ENCODE measurements at regions not wholly inside any gene's neighbourhood (a gene's known extent, or its start where the extent isn't known, plus 50 kb on each side); places are given as distances from the start of the nearest gene placed in this dataset.

DNA sequence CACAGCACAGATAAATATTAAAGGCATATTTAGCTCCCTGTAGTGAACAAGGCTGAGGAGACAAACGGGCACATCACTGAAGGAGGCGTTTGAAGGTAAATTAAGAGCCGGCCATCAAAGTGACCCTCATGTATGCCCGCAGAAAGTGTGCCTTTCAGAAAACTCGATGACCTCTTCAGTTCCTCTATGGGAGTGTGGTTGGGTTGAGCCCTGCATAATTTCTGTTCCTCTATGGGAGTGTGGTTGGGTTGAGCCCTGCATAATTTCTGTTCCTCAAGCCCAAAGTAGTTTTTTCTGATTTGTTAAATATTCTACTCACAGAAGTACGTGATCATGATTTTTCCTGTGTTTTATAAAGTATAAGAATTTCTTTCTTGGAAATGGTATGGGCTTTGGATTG is 568.5 kb downstream of the TSN start:
- DNase-seq (ENCODE audit: extremely low read depth, low read depth): no peak
- TF ChIP-seq, protein P1, sequence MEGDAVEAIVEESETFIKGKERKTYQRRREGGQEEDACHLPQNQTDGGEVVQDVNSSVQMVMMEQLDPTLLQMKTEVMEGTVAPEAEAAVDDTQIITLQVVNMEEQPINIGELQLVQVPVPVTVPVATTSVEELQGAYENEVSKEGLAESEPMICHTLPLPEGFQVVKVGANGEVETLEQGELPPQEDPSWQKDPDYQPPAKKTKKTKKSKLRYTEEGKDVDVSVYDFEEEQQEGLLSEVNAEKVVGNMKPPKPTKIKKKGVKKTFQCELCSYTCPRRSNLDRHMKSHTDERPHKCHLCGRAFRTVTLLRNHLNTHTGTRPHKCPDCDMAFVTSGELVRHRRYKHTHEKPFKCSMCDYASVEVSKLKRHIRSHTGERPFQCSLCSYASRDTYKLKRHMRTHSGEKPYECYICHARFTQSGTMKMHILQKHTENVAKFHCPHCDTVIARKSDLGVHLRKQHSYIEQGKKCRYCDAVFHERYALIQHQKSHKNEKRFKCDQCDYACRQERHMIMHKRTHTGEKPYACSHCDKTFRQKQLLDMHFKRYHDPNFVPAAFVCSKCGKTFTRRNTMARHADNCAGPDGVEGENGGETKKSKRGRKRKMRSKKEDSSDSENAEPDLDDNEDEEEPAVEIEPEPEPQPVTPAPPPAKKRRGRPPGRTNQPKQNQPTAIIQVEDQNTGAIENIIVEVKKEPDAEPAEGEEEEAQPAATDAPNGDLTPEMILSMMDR (IDR thresholded peaks at IDR 0.05; ENCODE audit: low read depth, low read length): no peak

DNA sequence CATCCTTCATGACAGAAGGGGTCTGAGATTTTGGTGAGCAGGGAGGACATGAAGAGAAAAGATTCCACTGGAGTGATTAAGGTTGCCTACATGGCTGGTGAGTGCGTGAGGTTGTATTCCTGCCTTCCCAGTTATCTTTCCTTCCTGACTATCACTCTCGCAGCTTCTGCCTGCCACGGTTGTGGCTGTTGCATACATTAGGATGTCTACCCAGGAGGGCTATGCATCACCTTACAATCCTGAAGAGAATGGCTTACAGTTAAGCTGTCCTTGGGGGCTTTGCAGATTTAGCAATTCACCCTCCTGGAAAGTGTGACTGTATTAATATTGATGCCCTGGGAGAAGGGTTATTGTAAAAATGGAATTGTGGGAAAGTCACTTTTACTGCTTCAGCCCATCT is 571.0 kb downstream of the TSN start:
- DNase-seq (ENCODE audit: extremely low read depth, low read depth): no peak
- TF ChIP-seq, protein P1 (IDR thresholded peaks at IDR 0.05; ENCODE audit: low read depth, low read length): no peak

DNA sequence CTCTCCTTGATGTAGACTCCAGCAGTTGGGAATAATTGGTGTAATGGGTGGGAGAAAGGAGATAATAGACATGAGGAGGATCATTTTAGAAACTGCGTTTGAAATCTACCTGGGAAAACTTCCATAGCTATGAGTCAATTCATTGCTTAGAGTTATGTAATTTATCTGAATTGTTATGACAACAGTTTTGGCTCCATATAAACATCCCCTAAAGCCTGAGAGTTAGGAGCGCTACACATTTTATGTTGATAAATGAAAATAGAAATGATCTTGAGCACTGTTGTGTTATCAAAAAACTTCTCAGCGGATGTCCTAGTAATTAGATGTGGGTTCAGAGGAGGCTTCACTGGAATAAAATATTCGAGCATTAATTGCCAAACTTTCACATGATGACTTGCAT is 573.4 kb downstream of the TSN start:
- no peak for DNase-seq (ENCODE audit: extremely low read depth, low read depth)
- TF ChIP-seq, protein P1 (IDR thresholded peaks at IDR 0.05; ENCODE audit: low read depth, low read length): no peak

DNA sequence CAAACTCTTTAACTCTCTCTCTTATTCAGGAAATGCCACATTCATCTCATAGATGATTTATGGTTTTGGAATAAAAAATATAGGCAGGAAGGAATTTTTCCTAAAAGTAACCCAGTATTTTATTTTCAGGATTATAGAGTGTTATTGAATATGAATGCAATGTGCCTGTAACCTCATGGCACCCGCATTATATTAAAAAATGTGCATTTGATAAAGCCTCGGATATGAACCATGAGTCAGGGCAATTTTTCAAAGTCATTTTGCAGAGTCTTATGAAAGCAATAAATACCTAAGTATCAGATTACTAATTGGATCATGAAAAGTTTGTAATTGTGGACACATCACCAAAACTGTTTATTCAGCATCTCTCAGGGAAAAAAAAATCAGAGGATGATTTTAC is 573.8 kb downstream of the TSN start:
- no peak for DNase-seq (ENCODE audit: extremely low read depth, low read depth)
- TF ChIP-seq, protein P1 (IDR thresholded peaks at IDR 0.05; ENCODE audit: low read depth, low read length): no peak

DNA sequence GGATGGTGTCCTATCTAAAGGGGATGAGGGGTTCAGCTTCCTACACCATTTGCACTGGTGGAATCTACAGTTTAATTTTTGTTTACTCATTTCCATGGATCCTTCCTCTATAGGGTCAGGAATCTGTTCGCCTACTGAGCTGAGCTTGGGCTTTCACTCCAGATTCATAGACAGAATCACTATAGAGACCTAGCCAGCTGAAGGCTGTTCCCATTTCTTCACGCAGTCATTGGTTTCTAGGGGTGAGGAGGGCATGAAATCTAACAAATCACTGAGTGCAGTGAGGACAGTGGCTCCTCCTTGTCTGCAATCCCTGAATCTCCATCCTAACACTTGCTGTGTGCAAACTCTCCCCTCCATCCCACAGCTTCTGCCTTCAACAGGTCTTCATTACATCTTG is 578.5 kb downstream of the TSN start:
- TF ChIP-seq, protein P1 (IDR thresholded peaks at IDR 0.05; ENCODE audit: low read depth, low read length): no peak
- no peak for DNase-seq (ENCODE audit: extremely low read depth, low read depth)

DNA sequence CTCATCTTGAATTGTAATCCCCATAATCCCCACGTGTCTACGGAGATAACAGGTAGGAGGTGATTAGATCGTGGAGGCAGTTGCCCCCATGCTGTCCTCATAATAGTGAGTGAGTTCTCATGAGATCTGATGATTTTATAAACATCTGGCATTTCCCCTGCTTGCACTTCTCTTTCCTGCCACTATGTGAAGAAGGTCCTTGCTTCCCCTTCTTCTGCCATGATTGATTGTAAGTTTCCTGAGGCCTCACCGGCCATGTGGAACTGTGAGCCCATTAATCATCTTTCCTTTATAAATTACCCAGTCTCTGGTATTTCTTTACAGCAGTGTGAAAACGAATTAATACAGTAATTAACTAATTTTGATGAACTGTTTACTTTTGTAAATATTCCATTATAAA is 582.5 kb downstream of the TSN start:
- TF ChIP-seq, protein P1 (IDR thresholded peaks at IDR 0.05; ENCODE audit: low read depth, low read length): no peak
- no peak for DNase-seq (ENCODE audit: extremely low read depth, low read depth)

DNA sequence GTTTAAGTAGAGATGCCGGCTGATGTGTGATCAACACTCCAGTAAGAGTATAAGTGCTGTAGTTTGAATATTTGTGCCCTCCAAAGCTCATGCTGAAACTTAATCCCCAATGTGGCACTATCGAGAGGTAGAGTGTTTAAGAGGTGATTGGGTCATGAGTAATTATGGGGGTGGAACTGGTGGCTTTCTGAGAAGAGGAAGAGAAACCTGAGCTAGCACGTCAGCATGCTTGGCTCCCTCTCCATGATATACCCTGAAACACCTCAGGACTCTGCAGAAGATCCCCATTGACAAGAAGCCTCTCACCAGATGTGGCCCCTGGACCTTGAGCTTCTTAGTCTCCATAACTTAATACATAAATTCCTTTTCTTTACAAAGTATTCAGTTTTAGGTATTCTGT is 584.8 kb downstream of the TSN start:
- TF ChIP-seq, protein P1 (IDR thresholded peaks at IDR 0.05; ENCODE audit: low read depth, low read length): no peak
- no peak for DNase-seq (ENCODE audit: extremely low read depth, low read depth)
